NCI-H146 (cell line): ENCODE measurements at regions not wholly inside any gene's neighbourhood (a gene's known extent, or its start where the extent isn't known, plus 50 kb on each side); places are given as distances from the start of the nearest gene placed in this dataset.
"Not testable (repeated sequence)": the region's sequence is repeated elsewhere in the genome, so short reads cannot be mapped to it uniquely, and the experiment has no call there.

Experiments
- DNase-seq: peaks from one replicate; lab custom pipeline; 2025; lab: John Stamatoyannopoulos, UW

DNA sequence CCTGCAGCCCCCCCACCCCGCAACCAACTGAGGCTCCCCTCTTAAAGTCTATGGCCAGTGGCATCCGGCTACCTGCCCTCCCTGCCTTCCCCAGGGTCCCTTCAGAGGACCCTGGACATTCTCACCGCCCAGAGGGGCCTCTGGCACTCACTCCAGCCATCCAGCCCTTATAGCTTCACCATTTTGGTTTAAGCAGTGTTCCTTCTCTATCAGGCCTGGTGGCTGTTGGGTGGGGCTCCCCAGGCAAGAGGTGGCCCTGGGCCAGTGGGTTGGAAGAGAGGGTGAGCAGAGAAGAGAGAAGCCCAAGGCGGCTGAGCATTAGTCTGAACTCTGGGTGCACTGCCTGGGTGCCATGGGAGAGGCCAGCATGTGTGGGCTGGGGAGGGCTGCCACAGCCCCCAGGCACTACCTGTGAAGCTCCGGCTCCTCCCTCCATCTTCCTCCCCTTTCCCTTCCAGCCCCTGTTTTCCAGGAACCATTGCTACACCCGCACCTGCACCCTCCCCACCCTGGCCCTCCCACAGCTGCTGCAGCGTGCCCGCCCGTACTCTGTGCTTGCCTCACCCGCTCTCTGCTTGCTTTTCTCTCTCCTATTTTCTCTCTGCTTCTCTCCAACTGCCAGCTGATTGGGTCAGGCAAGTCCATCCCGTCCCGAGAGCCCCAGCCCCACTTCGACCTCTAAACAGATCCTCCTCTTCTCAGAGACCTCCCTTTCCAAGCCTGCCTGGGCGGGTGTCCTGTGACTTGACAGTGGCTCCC lies 168.2 kb downstream of the TBC1D2B start:
- DNase-seq = no peak

DNA sequence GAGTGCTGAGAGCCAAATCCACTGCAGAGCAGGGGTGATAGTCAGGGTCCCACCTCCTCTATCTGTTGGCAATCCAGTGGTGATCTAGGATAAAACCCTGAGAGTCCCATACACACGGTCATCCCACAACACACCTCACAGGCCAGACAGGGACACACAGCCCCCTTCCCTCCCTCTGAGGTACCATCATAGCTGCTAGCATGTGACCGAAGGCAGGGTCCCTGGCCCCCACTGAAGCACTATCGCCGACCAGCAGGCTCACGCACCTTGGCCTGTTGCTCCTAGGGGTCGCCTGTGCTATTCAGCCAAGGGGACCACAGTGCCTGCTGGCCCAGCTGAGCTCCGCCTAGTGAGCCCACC lies 168.8 kb downstream of the TBC1D2B start:
- not testable (repeated sequence) for DNase-seq

DNA sequence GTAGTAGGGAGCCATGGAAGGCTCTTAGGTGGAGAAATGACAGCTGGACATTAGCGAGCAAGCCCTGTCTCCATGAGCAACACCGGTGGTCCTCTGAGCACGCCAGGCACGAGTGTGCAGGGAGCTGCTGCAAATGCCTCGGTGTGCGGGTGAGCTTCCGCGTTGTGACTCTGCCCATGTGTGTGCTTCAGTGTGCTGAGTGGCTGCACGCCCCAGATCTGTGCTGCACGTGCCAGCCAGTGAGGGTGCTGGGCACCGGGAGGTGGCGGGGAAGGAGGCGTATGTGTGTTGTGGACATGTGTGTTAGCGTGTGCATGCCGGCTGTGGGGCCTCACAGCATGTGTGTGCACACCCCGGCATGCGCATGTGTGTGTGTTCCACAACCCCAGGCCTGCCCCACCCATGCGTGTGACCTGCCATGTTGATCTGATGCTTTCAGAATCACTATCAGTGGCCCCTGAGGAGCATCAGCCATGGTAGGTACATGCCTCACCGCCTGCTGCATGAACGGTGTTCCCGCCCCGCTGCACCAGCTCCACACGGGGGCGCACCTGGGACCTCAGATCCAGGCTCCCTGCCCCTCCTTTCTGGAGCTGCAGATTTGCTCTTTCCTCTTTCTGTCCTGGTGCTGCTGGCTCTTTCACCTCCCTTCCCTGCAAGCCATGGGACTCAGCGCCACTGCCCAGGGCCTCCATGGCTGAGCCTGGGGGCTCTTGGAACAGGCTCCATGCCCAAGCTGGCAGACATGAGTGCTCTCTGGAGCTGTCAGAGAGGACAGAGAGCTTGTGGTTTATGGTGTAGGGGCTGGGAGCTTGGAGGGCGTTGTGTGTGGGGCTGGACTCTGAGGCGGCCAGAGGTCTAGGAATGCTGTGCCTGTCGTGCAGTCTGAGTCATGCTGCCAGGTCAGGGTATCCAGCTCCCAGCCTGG lies 169.4 kb downstream of the TBC1D2B start:
- peak; percentile 37 for DNase-seq

DNA sequence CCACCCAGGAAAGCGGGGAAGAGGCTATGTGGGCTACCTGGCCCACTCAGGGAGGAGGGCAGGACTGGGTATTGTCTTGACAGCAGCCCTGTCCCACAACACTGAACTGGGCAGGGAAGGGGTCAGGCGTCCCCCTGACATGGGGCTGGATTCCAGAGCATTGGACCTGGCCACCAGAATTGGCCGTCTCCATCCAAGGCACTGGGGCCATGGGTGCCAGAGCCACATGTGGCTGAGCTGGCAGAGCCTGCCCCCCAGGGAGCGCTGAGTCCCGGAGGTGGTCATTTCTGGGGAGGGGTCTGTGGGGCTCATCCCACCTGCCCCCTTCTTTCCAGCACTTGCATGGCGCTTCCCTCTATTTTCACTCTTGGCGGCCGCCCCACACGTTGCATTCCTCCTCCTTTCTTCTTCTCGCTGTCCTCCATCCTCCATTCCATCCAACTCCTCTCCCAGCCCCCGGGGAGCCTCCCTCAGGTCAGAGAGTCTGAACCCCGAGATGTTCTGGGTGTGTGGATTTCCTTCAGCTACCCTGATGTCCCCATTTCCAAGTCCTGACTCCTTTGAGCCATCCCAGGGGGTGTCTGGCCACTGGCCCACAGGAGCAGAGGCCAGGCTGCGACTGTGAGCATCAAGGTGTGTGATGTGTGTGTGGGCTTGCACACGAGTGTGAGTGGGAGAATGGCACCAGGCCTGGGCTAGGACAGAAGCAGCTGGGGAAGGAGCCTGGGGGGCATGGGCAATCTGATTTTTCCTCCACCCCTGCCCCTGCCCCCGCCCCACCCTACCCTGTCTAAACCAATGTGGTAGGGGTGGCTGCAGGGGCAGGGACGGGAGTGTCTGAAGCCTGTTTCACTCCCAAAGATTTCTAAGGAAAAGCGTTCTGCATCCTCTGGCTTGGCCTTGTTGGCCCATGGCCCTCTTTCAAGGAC lies 171.2 kb downstream of the TBC1D2B start:
- DNase-seq = not testable (repeated sequence)

DNA sequence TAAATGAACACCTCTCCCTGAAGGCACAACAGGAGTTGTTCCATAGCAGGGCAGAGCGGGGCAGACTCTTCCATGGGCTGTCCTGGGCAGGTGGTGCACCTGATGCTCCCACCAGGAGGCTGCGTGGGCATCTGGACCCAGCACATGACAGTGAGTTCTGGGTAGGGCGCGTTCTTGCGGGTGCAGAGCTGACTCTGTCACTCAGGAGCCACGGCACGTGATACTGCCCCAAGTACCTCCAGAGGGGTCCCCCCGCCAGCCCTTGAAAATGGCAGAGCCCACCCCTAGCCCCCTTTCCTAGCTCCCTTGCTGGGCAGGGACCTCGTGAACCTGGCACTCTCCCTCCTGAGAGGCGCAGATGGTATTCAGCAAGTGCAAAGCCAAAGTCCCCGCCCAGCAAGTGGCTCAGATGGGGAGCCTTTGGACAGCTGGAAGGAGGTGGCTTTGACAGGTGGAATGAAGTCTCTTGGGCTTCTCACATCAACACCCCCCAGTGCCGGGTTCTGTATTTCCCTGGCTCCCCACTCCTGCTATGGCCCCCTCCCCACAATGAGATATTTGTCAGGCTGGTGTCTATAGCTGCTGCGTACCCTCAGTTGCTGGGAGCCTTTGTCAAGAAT lies 172.1 kb downstream of the TBC1D2B start:
- DNase-seq = no peak

DNA sequence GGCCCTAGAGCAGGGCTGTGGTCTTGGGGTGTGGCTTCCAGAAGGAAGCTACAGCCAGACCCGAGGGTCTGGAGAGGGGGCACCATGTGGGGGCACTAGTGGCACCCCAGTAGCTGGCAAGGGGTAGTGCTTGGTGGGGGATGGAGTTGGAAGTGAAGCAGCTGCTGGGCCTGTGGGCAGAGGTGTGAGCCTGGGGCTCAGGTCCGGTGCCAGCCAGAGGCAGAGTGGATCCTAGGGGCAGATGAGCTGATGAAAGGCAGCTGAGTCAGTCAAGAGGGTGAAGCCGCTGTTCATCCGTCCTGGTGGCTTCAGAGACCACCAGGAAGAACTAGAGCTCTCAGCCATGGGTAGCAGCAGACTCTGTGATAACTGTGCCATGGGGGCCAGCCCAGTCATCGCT lies 172.6 kb downstream of the TBC1D2B start:
- no peak for DNase-seq

DNA sequence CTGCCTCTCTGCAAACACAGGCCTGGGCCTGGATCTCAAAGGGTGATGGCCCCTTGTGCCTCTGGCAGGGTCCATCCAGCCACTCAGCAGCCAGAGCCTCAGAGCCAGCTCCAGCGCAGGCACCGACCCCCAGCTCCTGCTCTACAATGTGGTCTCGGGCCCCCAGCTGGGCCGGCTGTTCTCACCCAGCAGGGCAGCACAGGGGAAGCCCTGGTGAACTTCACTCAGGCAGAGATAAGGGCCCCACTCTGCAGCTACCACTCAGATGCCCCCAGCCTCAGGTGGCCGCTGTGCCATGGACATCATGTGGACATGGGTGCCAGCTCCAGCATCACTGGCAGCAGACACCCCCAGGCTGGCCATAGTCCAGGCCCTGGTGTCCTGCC lies 173.1 kb downstream of the TBC1D2B start:
- DNase-seq = no peak

DNA sequence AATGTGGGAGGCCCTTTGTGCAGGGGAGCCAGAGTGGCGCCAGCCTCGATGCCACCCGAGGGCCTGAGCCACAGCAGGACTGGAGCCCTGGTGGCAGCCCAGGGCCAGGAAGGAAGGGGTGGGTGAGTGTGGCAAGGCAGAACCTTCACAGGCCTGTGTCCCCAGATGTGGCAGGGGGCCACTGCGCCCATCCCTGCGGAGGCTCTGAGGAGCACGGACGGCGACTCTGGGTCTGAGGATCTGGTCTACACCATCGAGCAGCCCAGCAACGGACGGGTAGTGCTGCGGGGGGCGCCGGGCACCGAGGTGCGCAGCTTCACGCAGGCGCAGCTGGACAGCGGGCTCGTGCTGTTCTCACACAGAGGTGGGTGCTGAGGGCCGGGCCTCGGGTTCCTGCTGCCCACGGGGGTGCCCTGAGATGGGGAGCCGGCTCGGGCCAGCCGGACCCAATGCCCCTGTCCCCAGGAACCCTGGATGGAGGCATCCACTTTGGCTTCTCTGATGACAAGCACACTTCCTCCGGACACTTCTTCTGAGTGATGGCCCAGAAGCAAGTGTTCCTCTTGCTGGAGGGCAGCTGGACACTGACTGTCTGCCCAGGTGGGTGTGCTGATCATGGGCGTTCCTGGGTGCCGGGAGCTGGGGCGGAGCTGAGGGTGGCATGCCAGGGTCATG lies 173.6 kb downstream of the TBC1D2B start:
- DNase-seq = not testable (repeated sequence)

DNA sequence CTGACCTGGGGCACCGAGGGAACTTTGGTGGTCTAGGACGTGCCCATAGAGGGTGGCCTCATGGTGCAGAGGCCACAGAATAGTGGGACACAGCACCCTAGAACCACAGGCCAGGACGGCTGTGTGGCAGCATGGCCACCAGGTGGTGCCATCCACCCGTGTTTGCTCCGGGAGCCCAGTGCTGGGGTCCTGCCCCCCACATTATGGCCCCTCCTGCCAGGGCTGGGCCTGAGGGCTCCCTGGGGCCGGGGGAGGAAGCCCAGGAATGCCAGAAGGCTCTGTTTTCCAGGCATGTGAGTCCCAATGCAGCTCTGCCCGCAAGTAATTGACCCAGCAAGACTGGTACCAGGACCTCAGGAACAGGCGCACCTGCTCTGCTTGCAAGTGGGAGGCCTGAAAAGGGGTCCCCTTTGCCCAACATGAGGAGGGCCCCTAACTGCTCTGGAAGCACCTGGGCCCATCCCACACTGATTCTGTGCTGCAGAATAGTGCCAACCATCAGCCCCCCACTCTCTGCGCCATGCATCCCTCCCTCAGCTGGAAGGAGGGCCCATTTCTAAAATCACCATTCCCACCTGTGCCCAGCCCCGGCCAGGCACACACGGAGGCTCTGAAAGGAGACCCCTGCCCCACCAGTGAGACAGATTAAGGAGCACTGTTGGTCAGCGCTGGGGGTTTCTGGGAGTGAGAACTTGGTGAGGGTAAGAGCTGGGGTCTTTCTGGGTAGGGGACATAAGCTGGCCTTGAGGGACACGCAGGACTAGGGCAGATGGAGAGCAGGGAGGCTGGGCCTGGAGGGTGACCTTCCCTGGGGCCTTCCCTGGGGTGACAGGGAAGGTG lies 174.4 kb downstream of the TBC1D2B start:
- not testable (repeated sequence) for DNase-seq

DNA sequence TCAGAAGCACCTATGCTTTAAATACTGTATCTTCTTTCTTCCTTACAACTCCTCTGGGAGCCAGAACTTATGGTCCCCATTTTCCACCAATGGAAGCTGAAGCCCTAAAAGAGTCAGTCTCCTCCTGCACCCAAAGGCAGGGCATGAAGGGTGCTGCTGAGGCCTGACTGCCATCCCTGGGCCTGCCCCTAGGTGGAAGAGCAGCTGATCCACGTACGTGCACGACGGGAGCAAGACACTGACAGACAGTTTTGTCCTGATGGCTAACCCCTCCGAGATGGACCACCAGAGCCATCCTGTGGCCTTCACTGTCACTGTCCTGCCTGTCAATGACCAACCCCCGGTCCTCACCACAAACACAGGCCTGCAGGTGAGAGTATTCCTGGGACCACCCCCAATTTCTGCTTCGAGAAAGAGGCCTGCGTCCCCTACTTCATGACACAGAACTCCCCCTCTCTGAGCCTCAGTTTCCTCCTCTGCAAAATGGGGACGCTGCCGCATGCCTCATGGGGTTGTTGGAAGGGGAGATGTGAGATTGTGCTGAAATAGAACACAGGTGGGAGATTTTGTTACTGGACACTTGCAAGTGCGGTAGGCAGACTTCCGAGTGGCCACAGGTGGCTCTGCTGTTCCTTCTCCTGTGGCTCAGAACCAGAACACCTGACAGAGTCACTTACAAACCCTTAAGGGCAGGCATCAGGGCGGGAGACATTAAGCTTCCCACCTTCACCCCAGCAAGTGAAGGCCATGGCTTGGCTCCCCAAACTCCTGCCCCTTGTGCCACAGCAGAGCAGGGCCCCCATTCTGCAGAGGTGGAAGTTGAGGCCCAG lies 175.4 kb downstream of the TBC1D2B start:
- no peak for DNase-seq

DNA sequence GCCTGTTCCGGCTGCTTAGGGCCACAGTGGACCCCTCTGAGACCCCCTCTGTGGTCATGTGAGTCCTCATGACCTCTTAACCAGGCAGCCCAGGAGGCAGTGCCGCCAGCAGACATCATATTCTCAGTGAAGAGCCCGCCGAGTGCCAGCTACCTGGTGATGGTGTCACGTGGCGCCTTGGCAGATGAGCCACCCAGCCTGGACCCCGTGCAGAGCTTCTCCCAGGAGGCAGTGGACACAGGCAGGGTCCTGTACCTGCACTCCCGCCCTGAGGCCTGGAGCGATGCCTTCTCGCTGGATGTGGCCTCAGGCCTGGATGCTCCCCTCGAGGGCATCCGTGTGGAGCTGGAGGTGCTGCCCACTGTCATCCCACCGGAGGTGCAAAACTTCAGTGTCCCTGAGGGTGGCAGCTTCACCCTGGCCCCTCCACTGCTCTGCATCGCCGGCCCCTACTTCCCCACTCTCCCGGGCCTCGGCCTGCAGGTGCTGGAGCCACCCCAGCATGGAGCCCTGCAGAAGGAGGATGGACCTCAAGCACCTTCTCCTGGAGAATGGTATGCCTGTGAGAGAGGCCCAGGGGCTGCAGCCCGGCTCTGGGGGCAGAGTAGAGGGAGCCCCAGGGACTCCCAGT lies 176.1 kb downstream of the TBC1D2B start:
- DNase-seq = no peak

DNA sequence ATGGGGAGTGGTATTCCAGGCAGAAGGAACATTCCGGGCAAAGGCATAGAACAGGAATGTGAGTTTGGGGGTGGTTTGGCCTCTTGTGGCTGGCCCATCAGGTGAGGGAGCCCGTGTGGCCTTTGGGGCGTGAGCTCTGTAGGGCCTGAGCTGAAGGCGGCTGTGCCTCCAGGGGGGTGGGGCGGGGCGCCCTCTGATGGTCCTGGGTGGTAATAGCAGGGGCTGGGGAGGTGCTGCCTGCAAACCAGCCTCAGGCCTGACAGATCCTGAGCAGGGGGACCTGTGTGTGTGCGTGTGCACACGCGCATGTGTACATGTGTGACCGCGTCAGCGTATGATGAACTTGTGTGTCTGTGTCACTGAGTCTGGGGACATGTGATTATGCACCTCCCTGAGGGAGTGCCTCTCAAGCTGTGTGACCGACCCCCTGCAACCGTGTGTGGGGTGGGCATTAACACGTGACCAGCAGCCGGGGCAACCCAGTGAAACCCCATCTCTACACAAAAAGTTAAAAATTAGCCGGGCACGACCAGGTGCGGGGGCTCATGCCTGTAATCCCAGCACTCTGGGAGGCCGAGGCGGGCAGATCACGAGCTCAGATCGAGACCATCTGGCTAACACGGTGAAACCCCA lies 177.1 kb downstream of the TBC1D2B start:
- not testable (repeated sequence) for DNase-seq

DNA sequence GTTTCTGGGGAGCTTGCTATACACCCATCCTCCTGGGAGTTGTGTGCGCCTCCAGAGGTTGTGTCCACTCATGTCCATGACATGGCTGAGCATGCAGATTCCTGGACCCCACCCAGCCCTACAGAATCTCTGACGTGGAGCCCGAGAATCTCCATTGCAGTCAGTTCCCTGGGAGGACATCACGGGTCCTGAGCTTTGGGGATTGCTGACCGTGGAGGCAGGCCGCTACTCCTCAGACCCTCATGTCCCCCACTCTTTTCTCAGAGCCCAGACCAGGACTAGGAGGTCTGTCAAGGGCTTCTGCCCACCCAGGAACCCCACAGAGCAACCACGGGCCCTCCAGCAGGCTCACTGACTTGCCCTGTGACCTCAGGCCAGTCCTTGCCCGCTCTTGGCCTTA lies 177.7 kb downstream of the TBC1D2B start:
- not testable (repeated sequence) for DNase-seq

DNA sequence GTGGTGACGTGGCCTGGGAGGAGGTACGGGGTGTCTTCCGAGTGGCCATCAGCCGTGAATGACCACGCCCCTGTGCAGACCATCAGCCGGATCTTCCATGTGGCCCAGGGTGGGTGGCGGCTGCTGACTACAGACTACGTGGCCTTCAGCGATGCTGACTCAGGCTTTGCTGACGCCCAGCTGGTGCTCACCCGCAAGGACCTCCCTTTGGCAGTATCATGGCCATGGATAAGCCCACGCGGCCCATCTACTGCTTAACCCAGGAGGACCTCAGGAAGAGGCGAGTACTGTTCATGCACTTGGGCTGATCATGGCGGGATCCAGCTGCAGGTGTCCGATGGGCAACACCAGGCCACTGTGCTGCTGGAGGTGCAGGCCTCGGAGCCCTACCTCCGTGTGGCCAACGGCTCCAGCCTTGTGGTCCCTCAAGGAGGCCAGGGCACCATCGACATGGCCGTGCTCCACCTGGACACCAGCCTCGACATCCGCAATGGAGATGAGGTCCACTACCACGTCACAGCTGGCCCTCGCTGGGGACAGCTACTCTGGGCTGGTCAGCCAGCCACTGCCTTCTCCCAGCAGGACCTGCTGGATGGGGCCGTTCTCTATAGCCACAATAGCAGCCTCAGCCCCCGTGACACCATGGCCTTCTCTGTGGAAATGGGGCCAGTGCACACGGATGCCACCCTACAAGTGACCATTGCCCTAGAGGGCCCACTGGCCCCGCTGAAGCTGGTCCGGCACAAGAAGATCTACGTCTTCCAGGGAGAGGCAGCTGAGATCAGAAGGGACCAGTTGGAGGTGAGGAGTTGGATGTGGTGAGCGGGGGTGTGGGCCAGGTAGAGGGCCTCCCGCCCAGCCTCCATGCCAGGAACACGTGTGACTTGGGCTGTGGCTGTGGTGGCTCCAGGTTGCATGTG lies 178.4 kb downstream of the TBC1D2B start:
- no peak for DNase-seq

DNA sequence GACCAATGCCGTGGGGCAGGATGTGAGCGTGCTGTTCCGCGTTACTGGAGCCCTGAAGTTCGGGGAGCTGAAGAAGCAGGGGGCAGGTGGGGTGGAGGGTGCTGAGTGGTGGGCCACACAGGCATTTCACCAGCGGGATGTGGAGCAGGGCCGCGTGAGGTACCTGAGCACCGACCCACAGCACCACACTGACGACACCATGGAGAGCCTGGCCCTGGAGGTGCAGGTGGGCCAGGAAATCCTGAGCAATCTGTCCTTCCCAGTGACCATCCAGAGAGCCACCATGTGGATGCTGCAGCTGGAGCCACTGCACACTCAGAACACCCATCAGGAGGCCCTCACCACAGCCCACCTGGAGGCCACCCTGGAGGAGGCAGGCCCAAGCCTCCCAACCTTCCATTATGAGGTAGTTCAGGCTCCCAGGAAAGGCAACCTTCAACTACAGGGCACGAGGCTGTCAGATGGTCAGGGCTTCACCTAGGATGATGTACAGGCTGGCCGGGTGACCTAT lies 179.6 kb downstream of the TBC1D2B start:
- no peak for DNase-seq

DNA sequence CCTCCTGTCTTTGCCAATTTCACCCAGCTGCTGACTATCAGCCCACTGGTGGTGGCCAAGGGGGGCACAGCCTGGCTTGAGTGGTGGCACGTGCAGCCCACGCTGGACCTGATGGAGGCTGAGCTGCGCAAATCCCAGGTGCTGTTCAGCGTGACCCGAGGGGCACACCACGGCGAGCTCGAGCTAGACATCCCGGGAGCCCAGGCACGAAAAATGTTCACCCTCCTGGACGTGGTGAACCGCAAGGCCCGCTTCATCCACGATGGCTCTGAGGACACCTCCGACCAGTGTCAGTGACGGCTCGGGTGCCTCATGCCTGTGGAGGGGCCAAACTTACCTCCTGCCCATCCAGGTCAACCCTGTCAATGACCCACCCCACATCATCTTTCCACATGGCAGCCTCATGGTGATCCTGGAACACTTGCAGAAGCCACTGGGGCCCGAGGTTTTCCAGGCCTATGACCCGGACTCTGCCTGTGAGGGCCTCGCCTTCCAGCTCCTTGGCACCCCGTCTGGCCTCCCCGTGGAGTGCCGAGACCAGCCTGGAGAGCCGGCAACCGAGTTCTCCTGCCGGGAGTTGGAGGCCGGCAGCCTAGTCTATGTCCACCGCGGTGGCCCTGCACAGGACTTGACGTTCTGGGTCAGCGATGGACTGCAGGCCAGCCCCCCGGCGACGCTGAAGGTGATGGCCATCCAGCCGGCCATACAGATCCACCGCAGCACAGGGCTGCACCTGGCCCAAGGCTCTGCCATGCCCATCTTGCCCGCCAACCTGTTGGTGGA lies 180.2 kb downstream of the TBC1D2B start:
- not testable (repeated sequence) for DNase-seq
